HEK293T (cell line): ENCODE measurements at regions not wholly inside any gene's neighbourhood (a gene's known extent, or its start where the extent isn't known, plus 50 kb on each side); places are given as distances from the start of the nearest gene placed in this dataset.

Experiments
- CTCF ChIA-PET: fragments of 350-600 bp; formaldehyde crosslinking; extraction: SDS; loops from one replicate; lab custom pipeline; 2021; ENCODE audit warnings: antibody characterized with exemption, inconsistent platforms; lab: Yijun Ruan, JAX
- POLR2A ChIA-PET: fragments of 350-600 bp; formaldehyde crosslinking; extraction: SDS; loops from one replicate; lab custom pipeline; 2020; ENCODE audit warnings: antibody characterized with exemption, inconsistent platforms; lab: Yijun Ruan, JAX
- DNase-seq: peaks from one replicate; pipeline ENCODE4 v3.0.0; 2012; ENCODE audit warnings: mixed read lengths; ENCODE audit errors: extremely low spot score
- ARNT ChIP-seq: fragments of 450-650 bp; IDR thresholded peaks from 2 replicates; pipeline ENCODE4 v1.6.1; 2017; ENCODE audit warnings: mild to moderate bottlenecking
- BHLHE40 ChIP-seq: fragments of 450-650 bp; IDR thresholded peaks from 2 replicates; pipeline ENCODE4 v1.6.1; 2016; ENCODE audit warnings: mild to moderate bottlenecking, moderate library complexity, borderline replicate concordance
- CTBP1 ChIP-seq: fragments of 450-650 bp; IDR thresholded peaks from 2 replicates; pipeline ENCODE4 v1.6.1; 2016; ENCODE audit warnings: borderline replicate concordance
- ELF4 ChIP-seq: fragments of 450-650 bp; IDR thresholded peaks from 2 replicates; pipeline ENCODE4 v1.6.1; 2017; ENCODE audit warnings: antibody characterized with exemption
- FOXA1 ChIP-seq: fragments of 450-650 bp; IDR thresholded peaks from 2 replicates; pipeline ENCODE4 v1.6.1; 2016; ENCODE audit warnings: mild to moderate bottlenecking
- FOXK2 ChIP-seq: fragments of 450-650 bp; IDR thresholded peaks from 2 replicates; pipeline ENCODE4 v1.6.1; 2016; ENCODE audit warnings: mild to moderate bottlenecking
- FOXM1 ChIP-seq: fragments of 450-650 bp; IDR thresholded peaks from 2 replicates; pipeline ENCODE4 v1.6.1; 2017; ENCODE audit warnings: mild to moderate bottlenecking, borderline replicate concordance
- HDGF ChIP-seq: fragments of 450-650 bp; IDR thresholded peaks from 2 replicates; pipeline ENCODE4 v1.6.1; 2017; ENCODE audit warnings: antibody characterized with exemption, borderline replicate concordance
- L3MBTL2 ChIP-seq: fragments of 450-650 bp; conservative IDR thresholded peaks from 2 replicates; pipeline ENCODE4 v1.6.1; 2016; ENCODE audit warnings: mild to moderate bottlenecking
- LEF1 ChIP-seq: fragments of 450-650 bp; IDR thresholded peaks from 2 replicates; pipeline ENCODE4 v1.6.1; 2017; ENCODE audit warnings: mild to moderate bottlenecking, borderline replicate concordance
- NFRKB ChIP-seq: fragments of 450-650 bp; IDR thresholded peaks from 2 replicates; pipeline ENCODE4 v1.6.1; 2016; ENCODE audit warnings: mild to moderate bottlenecking, moderate library complexity
- PKNOX1 ChIP-seq: fragments of 450-650 bp; IDR thresholded peaks from 2 replicates; pipeline ENCODE4 v1.6.1; 2016
- SP1 ChIP-seq: fragments of 450-650 bp; IDR thresholded peaks from 2 replicates; pipeline ENCODE4 v1.6.1; 2017
- SUZ12 ChIP-seq: fragments of 450-650 bp; IDR thresholded peaks from 2 replicates; pipeline ENCODE4 v1.6.1; 2016; ENCODE audit warnings: mild to moderate bottlenecking
- TARDBP ChIP-seq: fragments of 450-650 bp; IDR thresholded peaks from 2 replicates; pipeline ENCODE4 v1.6.1; 2016
- ZNF384 ChIP-seq: fragments of 450-650 bp; IDR thresholded peaks from 2 replicates; pipeline ENCODE4 v1.6.1; 2016

- ChIA-PET POLR2A (no interaction called here), CTCF (no interaction called here)
- DNase-seq: no peak
- TF ChIP-seq BHLHE40 (no peak), FOXA1 (no peak), LEF1 (no peak), TARDBP (no peak), ARNT (no peak), ELF4 (no peak), HDGF (no peak), SP1 (no peak), FOXK2 (no peak), SUZ12 (no peak), NFRKB (no peak), CTBP1 (no peak), ZNF384 (no peak), FOXM1 (no peak), PKNOX1 (no peak), L3MBTL2 (no peak)
These were observed 1243.5 kb downstream of the BRD1 start for GRCh38 chr22:48584170-48584569.

- no peak for DNase-seq
- POLR2A ChIA-PET: no interaction called here
- TF ChIP-seq FOXK2 (no peak), L3MBTL2 (no peak), ZNF384 (no peak), ELF4 (no peak), SP1 (no peak), FOXM1 (no peak), PKNOX1 (no peak), TARDBP (no peak), HDGF (no peak), SUZ12 (no peak)
- CTCF ChIA-PET: no interaction called here
These were observed 1245.7 kb downstream of the BRD1 start for GRCh38 chr22:48581796-48582469.

GRCh38 chr22:48581205-48581766 is 1246.4 kb downstream of the BRD1 start:
- no peak for DNase-seq
- ChIA-PET CTCF (no interaction called here), POLR2A (no interaction called here)
- TF ChIP-seq FOXK2 (no peak), FOXM1 (no peak), NFRKB (no peak), HDGF (no peak), ARNT (no peak)

- DNase-seq: no peak
- no peak for TF ChIP-seq LEF1
- no peak for TF ChIP-seq PKNOX1
- TF ChIP-seq FOXK2: no peak
- TF ChIP-seq BHLHE40: no peak
- TF ChIP-seq TARDBP: no peak
- no peak for TF ChIP-seq SP1
- no peak for TF ChIP-seq SUZ12
- TF ChIP-seq NFRKB: no peak
- ChIA-PET CTCF (no interaction called here), POLR2A (no interaction called here)
These were observed 1247.1 kb downstream of the BRD1 start for GRCh38 chr22:48580481-48580970.

- POLR2A ChIA-PET: no interaction called here
- DNase-seq: no peak
- no peak for TF ChIP-seq TARDBP
- TF ChIP-seq FOXM1: no peak
- no peak for TF ChIP-seq HDGF
- TF ChIP-seq ARNT: no peak
- TF ChIP-seq SUZ12: no peak
- no peak for TF ChIP-seq CTBP1
- no peak for TF ChIP-seq ZNF384
- no peak for TF ChIP-seq NFRKB
- CTCF ChIA-PET: no interaction called here
These were observed 1247.8 kb downstream of the BRD1 start for GRCh38 chr22:48579928-48580309.

- DNase-seq: no peak
- ChIA-PET POLR2A (no interaction called here), CTCF (no interaction called here)
- TF ChIP-seq TARDBP (no peak), BHLHE40 (no peak), LEF1 (no peak), SUZ12 (no peak), ZNF384 (no peak), ARNT (no peak), L3MBTL2 (no peak), ELF4 (no peak), FOXA1 (no peak), FOXM1 (no peak), NFRKB (no peak), PKNOX1 (no peak), HDGF (no peak), SP1 (no peak), CTBP1 (no peak), FOXK2 (no peak)
These were observed 1248.4 kb downstream of the BRD1 start for GRCh38 chr22:48579043-48579927.
